Upper lobe of left lung (tissue), 6 donors: ENCODE measurements at regions not wholly inside any gene's neighbourhood (a gene's known extent, or its start where the extent isn't known, plus 50 kb on each side); places are given as distances from the start of the nearest gene placed in this dataset.
A peak's percentile ranks its signal among the peaks of the same experiment; 100 is the strongest.

Source experiments
- ATAC-seq, 2 donors: fragments of 200-7000 bp; cut with Tn5 transposase; one replicate each; pipeline ENCODE4 v1.9.1; 2022; ENCODE audit warnings: mild to moderate bottlenecking in 2 of 2, moderate library complexity in 2 of 2; ENCODE audit not compliant: low FRiP score in 2 of 2
- DNase-seq, 2 donors: peaks; one replicate each; pipeline ENCODE4 v3.0.0-alpha.2; 2019 to 2020
- H3K27ac ChIP-seq, 4 donors: fragments of 200-600 bp; sonication (generic); one replicate each; pipeline ENCODE4 v1.5.1; 2016 to 2019
- H3K27me3 ChIP-seq, 4 donors: fragments of 200-600 bp; sonication (generic); one replicate each; pipeline ENCODE4 v1.5.1; 2017 to 2019
- H3K36me3 ChIP-seq, 4 donors: fragments of 200-600 bp; sonication (generic); one replicate each; pipeline ENCODE4 v1.5.1; 2016 to 2019
- H3K4me1 ChIP-seq, 4 donors: fragments of 200-600 bp; sonication (generic); one replicate each; pipeline ENCODE4 v1.5.1; 2018 to 2019
- H3K4me3 ChIP-seq, 4 donors: fragments of 200-600 bp; sonication (generic); one replicate each; pipeline ENCODE4 v1.5.1; 2017 to 2019; ENCODE audit warnings: mild to moderate bottlenecking in 2 of 4, moderate library complexity in 1 of 4
- H3K9me3 ChIP-seq, 4 donors: fragments of 200-600 bp; sonication (generic); one replicate each; pipeline ENCODE4 v1.5.1; 2018 to 2019
- CTCF ChIP-seq, 6 experiments: fragments of 450-650 bp in 4 of 6; fragments of 200-600 bp in 2 of 6; sonication (generic) in 2 of 6; IDR thresholded peaks; one replicate each; pipeline ENCODE4 v1.5.1; 2016 to 2019; ENCODE audit warnings: antibody characterized with exemption in 6 of 6
- EP300 ChIP-seq, 4 donors: sonication (generic); formaldehyde crosslinking; IDR thresholded peaks; one replicate each; pipeline ENCODE4 v1.5.1; 2017; ENCODE audit warnings: antibody characterized with exemption in 4 of 4, control low read depth in 2 of 4
- POLR2A ChIP-seq, 4 donors: fragments of 450-650 bp; IDR thresholded peaks; one replicate each; pipeline ENCODE4 v1.5.1; 2016 to 2017; ENCODE audit warnings: antibody characterized with exemption in 4 of 4, mild to moderate bottlenecking in 2 of 4
- POLR2AphosphoS5 ChIP-seq, 2 donors: sonication (generic); formaldehyde crosslinking; IDR thresholded peaks; one replicate each; pipeline ENCODE4 v1.5.1; 2017; ENCODE audit warnings: antibody characterized with exemption in 2 of 2
- WGBS, 2 donors: methylation state at CpG; one replicate each; pipeline ENCODE4 v1.1.5; 2017 to 2018; 5-methylcytosine and 5-hydroxymethylcytosine counted together
- donor health status: DM: no; HTN: no; CAD: no; lungs with moderate emphysema.
- donor health status: DM: no; HTN: yes; CAD: no; lungs with severe emphysema.

GRCh38 chr2:23100406-23100805 is 284.6 kb upstream of the KLHL29 start:
- ATAC-seq (no peak), DNase-seq (no peak)
- TF ChIP-seq POLR2AphosphoS5 (IDR thresholded peaks at IDR 0.05) (no peak), CTCF (IDR thresholded peaks at IDR 0.05) (no peak), POLR2A (IDR thresholded peaks at IDR 0.05) (no peak), EP300 (IDR thresholded peaks at IDR 0.05) (no peak)
- Histone ChIP-seq H3K27ac (no peak overlapping the region), H3K4me3 (no peak overlapping the region), H3K36me3 (no peaks in the 10 kb centered on the region), H3K4me1 (no peaks in the 10 kb centered on the region), H3K27me3 (no peaks in the 10 kb centered on the region), H3K9me3 (peaks cover 0 to 5% (median 0%) of the 10 kb centered on the region in 4 donors)
- WGBS, 2 donors, result 54 to 63% methylated on average over 2 of the region's 2 CpGs

GRCh38 chr2:23106242-23106785 is 278.7 kb upstream of the KLHL29 start:
- no peak for DNase-seq
- peak in 1 of 2 donors; percentile 56 for ATAC-seq

GRCh38 chr2:23107327-23107941 is 277.5 kb upstream of the KLHL29 start:
- no peak for DNase-seq
- Histone ChIP-seq H3K27ac (no peak overlapping the region), H3K4me3 (no peak overlapping the region), H3K9me3 (no peaks in the 10 kb centered on the region), H3K36me3 (no peaks in the 10 kb centered on the region), H3K4me1 (no peaks in the 10 kb centered on the region), H3K27me3 (no peaks in the 10 kb centered on the region)
- WGBS, 2 donors, result 70 to 74% methylated on average over 4 of the region's 4 CpGs
- no peak for TF ChIP-seq POLR2A (IDR thresholded peaks at IDR 0.05)
- no peak for TF ChIP-seq CTCF (IDR thresholded peaks at IDR 0.05)
- TF ChIP-seq POLR2AphosphoS5 (IDR thresholded peaks at IDR 0.05), result no peak
- TF ChIP-seq EP300 (IDR thresholded peaks at IDR 0.05), result no peak
- peak in 1 of 2 donors; percentile 8 for ATAC-seq

More at GRCh38 chr2:23106242-23106785, 278.7 kb upstream of the KLHL29 start:
- Histone ChIP-seq H3K27me3 (no peaks in the 10 kb centered on the region), H3K4me3 (no peak overlapping the region), H3K9me3 (no peaks in the 10 kb centered on the region), H3K4me1 (no peaks in the 10 kb centered on the region), H3K27ac (no peak overlapping the region), H3K36me3 (no peaks in the 10 kb centered on the region)
- WGBS, 2 donors, result 64 to 70% methylated on average over 4 of the region's 4 CpGs
- TF ChIP-seq POLR2AphosphoS5 (IDR thresholded peaks at IDR 0.05) (no peak), POLR2A (IDR thresholded peaks at IDR 0.05) (no peak), CTCF (IDR thresholded peaks at IDR 0.05) (no peak), EP300 (IDR thresholded peaks at IDR 0.05) (no peak)

- ATAC-seq (no peak), DNase-seq (no peak)
- Histone ChIP-seq H3K4me1 (no peaks in the 10 kb centered on the region), H3K9me3 (no peaks in the 10 kb centered on the region), H3K27me3 (no peaks in the 10 kb centered on the region), H3K27ac (no peak overlapping the region), H3K4me3 (no peak overlapping the region), H3K36me3 (no peaks in the 10 kb centered on the region)
- TF ChIP-seq POLR2A (IDR thresholded peaks at IDR 0.05) (no peak), POLR2AphosphoS5 (IDR thresholded peaks at IDR 0.05) (no peak)
- 46 to 58% methylated on average over 2 of the region's 2 CpGs for WGBS, 2 donors
Measured at GRCh38 chr2:23111263-23111662, 273.7 kb upstream of the KLHL29 start.

GRCh38 chr2:23112517-23112916 is 272.5 kb upstream of the KLHL29 start:
- no peak for ATAC-seq
- TF ChIP-seq CTCF (IDR thresholded peaks at IDR 0.05), result no peak
- TF ChIP-seq POLR2A (IDR thresholded peaks at IDR 0.05), result no peak
- no peak for TF ChIP-seq POLR2AphosphoS5 (IDR thresholded peaks at IDR 0.05)
- no peak for TF ChIP-seq EP300 (IDR thresholded peaks at IDR 0.05)
- Histone ChIP-seq H3K9me3 (no peaks in the 10 kb centered on the region), H3K36me3 (no peaks in the 10 kb centered on the region), H3K27ac (no peak overlapping the region), H3K4me3 (no peak overlapping the region), H3K27me3 (no peaks in the 10 kb centered on the region), H3K4me1 (no peaks in the 10 kb centered on the region)
- no peak for DNase-seq
- WGBS, 2 donors, result 87 to 88% methylated on average over 6 of the region's 6 CpGs
